H1 (cell line): ENCODE measurements at regions not wholly inside any gene's neighbourhood (a gene's known extent, or its start where the extent isn't known, plus 50 kb on each side); places are given as distances from the start of the nearest gene placed in this dataset.

ENCODE experiments used
- CHD2 ChIP-seq: IDR thresholded peaks from 2 replicates; pipeline ENCODE4 v1.6.1; 2012; ENCODE audit warnings: low read length, improper control_type of control experiment
- RFX5 ChIP-seq: IDR thresholded peaks from 2 replicates; pipeline ENCODE4 v1.6.1; 2011; ENCODE audit warnings: low read depth, low read length, improper control_type of control experiment, borderline replicate concordance
- TF ChIP-seq, protein P1 (sequence below): IDR thresholded peaks from 2 replicates; pipeline ENCODE4 v1.6.1; 2012; ENCODE audit warnings: inconsistent platforms

DNA sequence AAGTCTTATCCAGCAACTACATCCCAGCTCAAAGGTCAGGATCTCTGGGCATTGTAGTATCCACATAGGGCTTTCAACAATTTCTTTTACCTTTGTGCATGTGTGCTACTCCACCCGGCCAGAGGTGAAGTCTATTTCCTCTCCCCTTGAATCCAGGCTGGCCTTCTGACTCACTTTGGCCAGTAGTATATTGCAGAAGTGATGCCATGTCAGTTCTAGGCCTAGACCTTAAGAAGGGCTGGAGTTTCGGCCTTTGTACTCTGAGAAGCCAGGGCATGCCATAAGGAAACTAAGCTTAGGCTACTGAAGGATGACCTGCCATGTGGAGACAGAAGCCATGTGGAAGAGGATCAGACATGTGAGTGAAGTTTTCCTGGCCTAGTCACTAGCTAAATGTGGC, 191.2 kb upstream of the ATP6AP2 start (continued):
- TF ChIP-seq, protein P1, sequence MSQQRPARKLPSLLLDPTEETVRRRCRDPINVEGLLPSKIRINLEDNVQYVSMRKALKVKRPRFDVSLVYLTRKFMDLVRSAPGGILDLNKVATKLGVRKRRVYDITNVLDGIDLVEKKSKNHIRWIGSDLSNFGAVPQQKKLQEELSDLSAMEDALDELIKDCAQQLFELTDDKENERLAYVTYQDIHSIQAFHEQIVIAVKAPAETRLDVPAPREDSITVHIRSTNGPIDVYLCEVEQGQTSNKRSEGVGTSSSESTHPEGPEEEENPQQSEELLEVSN: no peak
- TF ChIP-seq CHD2: no peak
- no peak for TF ChIP-seq RFX5
